Astrocyte of the cerebellum (primary cell): ENCODE measurements at regions not wholly inside any gene's neighbourhood (a gene's known extent, or its start where the extent isn't known, plus 50 kb on each side); places are given as distances from the start of the nearest gene placed in this dataset.

Experiments used
- DNase-seq: peaks from one replicate; pipeline ENCODE4 v3.0.0-alpha.2; 2011; ENCODE audit warnings: low read depth
- H3K4me3 ChIP-seq: 2 replicates; pipeline ENCODE4 v1.5.1; 2011; ENCODE audit warnings: mild to moderate bottlenecking, low read depth, low read length, moderate library complexity
- in situ Hi-C: cut with HindIII; loops from 2 replicates; pipeline ENCODE4 v1.10.0; 2017; ENCODE audit warnings: low sequenced_read_pairs
- TF ChIP-seq, protein P1 (sequence below): IDR thresholded peaks from 2 replicates; pipeline ENCODE4 v1.5.1; 2012; ENCODE audit warnings: low read length, low read depth, moderate library complexity, mild to moderate bottlenecking; ENCODE audit errors: missing control alignments

- no peak overlapping the region for H3K4me3 ChIP-seq
- no peak for DNase-seq
- TF ChIP-seq, protein P1, sequence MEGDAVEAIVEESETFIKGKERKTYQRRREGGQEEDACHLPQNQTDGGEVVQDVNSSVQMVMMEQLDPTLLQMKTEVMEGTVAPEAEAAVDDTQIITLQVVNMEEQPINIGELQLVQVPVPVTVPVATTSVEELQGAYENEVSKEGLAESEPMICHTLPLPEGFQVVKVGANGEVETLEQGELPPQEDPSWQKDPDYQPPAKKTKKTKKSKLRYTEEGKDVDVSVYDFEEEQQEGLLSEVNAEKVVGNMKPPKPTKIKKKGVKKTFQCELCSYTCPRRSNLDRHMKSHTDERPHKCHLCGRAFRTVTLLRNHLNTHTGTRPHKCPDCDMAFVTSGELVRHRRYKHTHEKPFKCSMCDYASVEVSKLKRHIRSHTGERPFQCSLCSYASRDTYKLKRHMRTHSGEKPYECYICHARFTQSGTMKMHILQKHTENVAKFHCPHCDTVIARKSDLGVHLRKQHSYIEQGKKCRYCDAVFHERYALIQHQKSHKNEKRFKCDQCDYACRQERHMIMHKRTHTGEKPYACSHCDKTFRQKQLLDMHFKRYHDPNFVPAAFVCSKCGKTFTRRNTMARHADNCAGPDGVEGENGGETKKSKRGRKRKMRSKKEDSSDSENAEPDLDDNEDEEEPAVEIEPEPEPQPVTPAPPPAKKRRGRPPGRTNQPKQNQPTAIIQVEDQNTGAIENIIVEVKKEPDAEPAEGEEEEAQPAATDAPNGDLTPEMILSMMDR: no peak
- in situ Hi-C loops: no loop called here
These were observed 71.1 kb downstream of the TMEM114 start for GRCh38 chr16:8519179-8519578.

DNA sequence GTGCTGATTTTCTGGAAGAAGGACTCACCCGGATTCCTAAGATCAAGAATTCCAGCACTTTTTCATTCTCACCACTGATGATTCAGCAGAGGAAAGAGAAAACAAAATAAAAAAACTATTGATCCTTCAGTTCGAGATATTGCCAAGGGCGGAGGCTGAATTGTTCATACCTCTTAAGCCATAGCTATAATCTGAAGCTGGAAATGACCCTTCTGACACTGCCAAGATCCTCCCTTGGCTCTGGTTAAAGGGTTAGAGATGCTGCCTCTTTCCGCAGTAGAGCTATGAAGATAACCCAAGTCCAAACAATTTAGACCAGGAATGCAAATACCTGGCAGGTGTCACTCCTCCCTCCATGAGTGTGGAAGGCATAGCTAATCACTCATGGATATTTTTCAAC lies 73.0 kb downstream of the TMEM114 start:
- in situ Hi-C loops: no loop called here
- TF ChIP-seq, protein P1: no peak
- no peak overlapping the region for H3K4me3 ChIP-seq
- DNase-seq: no peak

GRCh38 chr16:8516471-8516870 lies 73.8 kb downstream of the TMEM114 start:
- in situ Hi-C loops: no loop called here
- no peak for DNase-seq
- H3K4me3 ChIP-seq: no peak overlapping the region
- TF ChIP-seq, protein P1: no peak

DNA sequence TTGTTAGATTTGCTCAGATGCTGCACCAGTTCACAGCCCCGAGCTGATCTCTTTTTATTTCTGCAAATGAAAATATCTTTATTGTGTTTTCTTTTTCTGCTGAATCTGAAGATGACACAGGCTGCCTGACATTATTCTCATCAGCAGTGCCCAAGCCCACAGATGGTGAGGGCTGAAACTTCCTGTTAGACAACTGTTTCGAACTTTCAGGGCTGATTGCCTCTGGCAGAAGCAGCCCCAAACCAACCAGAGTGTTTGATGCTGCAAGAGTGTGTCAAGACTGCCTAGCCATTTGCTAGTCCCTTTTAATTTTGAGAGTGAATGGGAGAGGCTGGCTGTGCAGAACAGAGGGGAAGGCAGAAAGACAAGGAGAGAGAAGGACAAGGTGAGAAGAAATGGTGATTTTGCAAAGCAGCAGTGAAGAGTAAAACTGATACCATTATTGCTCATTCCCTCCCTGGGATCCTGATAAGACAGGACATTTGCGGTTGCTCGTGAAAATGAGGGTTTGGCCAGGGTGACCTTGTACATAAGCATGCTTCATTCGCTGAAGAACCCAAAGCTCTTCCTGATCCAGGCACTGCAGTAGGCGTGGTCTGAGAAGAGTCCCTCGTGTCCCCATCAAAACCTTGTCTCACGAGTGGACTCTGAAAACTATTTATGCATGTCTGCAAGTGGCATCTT lies 77.2 kb downstream of the TMEM114 start:
- in situ Hi-C loops: no loop called here
- DNase-seq: no peak
- TF ChIP-seq, protein P1: no peak

GRCh38 chr16:8511464-8511863 lies 78.8 kb downstream of the TMEM114 start:
- in situ Hi-C loops: no loop called here
- no peak overlapping the region for H3K4me3 ChIP-seq
- DNase-seq: no peak
- TF ChIP-seq, protein P1: no peak

More for the DNA sequence above, 77.2 kb downstream of the TMEM114 start:
- H3K4me3 ChIP-seq: no peak overlapping the region

DNA sequence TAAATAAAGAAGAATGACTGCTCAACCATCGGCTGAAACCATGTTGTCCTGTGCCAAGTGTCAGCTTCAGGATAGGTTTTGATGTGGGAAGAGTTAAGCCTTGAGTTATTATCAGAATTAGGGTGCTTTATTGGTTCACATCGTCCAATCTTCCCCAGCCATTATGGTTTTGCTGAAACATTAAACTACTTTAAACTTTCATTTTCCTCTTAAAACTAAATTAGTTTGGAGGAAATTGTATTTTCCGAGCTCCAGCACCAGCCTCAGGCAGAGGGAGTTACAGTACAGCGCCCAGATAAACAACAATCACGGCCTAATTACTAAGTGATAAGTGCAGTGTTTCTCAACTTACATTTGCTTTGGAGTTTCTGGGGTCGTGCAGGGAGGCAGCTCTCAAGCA lies 80.2 kb downstream of the TMEM114 start:
- H3K4me3 ChIP-seq: no peak overlapping the region
- in situ Hi-C loops: no loop called here
- TF ChIP-seq, protein P1: no peak
- DNase-seq: no peak
